HG03196 (cell line): ENCODE measurements at regions not wholly inside any gene's neighbourhood (a gene's known extent, or its start where the extent isn't known, plus 50 kb on each side); places are given as distances from the start of the nearest gene placed in this dataset.

Experiments used
- ATAC-seq: cut with Tn5 transposase; IDR thresholded peaks from one replicate; pipeline ENCODE4 v1.9.1; 2021; ENCODE audit not compliant: unreplicated experiment

DNA sequence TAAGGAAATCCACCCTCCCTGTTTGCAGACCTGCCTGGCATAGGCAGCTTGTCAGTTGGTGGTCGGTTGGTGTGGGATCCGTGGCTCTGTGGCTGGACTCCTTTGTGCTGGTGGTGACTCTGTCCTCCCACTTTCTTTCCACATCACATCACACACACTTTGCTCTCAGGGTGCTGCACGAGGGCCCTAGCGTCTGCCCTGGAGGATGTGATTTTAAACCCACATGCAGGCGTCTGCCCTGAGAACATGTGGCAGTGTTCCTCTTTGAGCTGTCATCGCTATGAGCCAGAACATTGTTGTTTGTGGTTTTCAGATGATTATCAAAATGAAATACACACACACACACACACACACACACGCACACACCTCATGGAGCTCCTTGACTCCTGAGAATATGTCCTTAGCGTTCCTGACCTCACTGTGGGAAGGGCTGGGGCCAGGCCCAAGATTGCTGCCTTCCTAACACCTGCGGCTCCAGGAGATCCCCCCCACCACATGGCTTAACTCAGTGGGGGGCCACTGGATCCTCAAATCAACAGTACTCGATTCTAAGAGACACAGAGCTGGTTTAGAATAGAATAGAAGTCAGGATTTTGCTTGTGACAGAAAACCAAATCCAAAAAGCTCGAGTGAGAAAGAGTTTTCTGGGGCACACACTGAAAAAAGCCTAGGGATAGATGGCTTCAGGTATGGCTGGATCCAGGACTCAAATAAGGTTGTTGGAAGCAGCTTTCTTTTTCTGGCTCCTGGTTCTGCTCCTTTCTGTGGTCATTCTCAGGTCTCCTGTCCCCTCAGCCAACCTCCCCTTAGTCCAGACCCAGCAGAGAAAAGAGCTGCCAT is 54.8 kb downstream of the RTP5 start:
- no peak for ATAC-seq

DNA sequence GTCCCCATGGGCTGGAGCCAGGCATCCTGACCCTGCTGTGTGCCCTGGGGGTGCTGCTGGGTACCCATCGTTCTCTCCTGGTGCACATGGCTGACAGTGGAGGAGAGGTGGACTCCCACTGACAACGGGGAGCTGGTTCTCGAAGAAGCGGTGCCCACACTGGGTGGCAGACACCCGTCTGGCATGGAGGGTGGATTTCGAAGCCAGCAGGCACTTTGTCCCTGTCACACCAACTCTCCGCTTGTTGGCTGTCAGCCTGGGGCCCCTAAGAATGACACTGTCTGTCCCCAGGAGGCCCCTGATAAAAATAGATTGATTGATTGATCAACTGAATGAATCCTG is 55.4 kb downstream of the RTP5 start:
- ATAC-seq, result no peak

DNA sequence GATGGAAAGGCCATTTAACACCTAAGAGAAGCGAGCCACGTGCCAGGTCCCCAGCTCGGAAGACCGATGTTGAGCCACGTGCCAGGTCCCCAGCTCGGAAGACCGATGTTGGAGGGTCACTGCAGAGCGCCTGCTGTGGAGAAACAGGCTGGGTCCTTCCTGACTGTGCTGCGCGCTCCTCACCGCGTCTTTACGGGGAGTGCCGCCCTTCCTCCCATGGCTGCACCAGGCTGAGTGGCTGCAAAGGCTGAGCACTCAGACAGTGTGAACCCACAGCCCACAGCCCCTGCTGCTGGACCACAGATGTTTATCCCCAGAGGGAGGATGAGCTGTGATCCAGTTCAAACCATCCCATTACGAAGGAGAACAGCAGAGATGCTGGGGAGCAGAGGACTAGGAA is 55.7 kb downstream of the RTP5 start:
- ATAC-seq, result no peak

DNA sequence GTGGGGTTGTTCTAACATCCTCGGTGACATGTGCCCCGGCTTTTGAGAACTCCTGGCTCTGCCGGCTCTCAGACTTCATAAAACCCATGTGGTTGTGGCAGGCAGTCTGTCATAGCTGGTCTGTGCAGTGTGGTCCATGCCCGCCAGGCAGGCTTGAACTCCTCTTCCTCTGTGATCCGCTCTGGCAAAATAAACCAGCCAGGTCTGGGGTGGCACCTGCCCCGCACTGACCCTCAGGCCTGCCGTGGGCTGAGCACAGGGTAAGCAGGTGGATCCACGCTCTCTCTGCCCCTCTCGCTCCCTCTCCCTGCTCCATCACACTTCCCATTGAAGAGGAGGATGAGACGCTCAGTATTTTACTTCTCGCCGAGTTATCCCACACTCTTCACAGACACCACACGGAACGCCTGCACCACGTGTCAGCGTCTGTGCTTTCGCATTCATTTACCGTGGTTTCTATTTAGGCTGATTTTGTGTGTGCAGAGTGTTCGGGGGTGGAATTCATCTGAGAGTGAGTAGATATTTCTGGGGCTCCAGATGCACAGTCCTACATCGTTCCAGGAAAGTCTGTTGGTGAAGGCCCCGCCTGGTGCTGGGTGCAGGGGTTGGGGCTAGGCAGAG is 56.4 kb downstream of the RTP5 start:
- ATAC-seq, result no peak

DNA sequence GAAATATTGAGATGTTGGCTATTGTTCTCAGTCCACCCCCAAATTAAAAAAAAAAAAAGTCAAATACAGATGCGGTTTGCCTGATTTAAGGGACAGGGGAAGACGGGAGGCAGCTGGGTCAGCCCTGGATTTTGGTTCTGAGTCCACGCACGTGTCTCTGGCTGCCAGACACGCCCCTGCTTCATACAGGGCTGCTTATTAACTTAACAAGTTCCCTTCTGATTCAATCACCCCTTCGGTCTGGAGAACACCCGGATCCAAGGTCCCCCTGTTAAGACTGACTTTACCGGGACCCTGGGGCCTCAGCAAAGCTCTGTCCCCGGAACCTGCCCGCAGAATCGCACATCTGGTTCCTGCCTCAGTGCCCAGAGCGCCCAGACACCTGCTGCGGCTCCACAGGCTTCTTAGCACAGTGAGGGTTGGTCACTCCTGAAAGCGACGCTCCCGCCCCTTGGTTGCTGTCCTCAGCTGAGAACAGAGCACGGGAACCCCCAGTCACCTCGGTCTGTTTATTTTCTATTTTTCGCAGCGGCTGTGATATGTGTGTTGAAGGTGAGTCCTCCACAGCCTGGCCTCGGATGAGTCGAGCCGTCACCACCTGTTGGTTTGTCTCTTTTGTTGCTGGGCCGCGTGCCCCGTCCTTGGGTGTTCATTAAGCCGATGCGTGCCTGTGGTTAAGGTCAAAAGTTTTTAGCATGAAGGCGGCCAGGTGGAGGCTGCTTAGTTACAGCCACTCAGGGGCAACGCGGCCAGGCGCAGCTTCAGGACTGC is 57.2 kb downstream of the RTP5 start:
- no peak for ATAC-seq

DNA sequence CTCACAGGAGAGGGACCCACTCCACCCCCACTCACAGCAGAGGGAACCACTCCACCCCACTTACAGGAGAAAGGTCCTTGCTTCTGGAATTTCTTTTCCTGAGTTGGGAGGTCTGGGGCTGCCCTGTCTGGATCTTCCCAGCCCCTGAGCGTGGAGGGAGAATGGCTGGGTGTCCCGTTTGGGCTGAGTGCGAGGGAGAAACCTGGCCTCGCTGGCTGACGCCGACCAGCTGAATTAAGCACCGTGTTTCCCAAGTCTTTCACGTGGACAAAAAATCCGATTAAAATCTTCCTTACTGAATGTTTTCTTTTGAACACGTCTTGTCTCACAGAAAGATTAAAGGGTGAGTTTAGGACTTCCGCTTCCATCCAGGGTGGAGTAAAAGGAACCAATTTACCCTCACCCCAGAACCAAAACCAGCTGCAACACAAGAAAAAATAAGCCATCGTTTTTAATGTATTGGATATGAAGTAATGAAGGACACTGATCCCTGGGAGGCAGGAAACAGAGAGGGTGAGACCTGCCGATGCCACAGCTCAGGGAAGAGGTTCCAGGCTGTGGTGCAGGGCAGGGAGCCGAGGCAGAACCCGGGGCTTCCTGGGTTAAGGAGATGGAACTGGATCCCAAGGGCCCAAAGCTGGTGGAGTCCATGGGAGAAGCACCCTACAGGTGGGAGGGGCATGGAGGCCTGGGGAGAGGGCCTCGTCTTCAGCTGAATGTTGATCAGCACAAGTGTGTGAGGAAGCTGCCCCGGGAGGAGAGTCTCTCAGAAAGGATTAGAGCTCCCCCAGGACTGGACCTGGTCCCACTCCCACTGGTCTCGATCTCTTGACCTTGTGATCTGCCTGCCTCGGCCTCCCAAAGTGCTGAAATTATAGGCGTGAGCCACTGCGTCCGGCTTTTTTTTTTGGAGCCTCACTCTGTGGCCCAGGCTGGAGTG is 60.3 kb downstream of the RTP5 start:
- no peak for ATAC-seq

DNA sequence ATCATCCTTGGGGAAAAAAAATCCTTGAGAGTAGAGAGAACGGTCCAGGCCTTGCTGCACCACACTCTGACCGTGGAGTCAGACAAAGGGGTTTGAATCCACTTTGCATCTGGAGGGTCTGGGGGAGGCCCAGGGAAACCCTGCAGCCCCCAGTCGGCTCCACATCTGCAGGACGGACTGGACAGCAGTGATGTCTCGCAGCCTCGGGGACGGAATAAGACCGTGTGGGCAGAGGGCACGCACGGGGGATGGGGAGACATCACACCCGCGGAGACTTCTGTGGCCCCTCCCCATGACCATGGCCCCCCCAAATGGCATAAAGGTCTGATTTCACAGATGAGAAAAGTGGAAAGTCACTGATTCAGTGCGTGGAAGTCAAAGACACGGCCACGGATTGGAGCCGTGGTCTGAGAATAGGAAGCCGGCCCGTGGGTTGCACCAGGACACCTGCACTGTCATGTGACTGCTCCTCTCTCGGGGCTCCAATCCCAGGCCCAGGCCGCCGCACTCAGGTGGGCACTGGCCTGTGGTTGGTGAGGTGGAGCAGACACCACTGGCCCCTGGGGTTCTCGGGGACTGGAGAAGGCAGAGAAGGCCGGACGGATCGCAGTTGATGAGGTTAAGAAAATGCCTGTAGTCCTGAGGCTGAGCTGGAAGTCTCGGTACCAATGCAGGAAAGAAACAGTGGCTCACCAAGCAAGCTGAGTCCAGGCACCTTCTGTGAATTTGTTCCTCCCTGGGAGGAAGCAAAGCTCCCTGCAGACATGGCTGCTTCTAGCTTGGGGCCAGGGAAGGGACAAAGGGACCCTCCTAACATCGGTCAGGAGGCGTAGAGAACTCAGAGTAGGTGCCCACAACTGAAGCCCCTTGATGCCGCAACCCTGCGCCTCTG is 61.8 kb downstream of the RTP5 start:
- ATAC-seq, result no peak

DNA sequence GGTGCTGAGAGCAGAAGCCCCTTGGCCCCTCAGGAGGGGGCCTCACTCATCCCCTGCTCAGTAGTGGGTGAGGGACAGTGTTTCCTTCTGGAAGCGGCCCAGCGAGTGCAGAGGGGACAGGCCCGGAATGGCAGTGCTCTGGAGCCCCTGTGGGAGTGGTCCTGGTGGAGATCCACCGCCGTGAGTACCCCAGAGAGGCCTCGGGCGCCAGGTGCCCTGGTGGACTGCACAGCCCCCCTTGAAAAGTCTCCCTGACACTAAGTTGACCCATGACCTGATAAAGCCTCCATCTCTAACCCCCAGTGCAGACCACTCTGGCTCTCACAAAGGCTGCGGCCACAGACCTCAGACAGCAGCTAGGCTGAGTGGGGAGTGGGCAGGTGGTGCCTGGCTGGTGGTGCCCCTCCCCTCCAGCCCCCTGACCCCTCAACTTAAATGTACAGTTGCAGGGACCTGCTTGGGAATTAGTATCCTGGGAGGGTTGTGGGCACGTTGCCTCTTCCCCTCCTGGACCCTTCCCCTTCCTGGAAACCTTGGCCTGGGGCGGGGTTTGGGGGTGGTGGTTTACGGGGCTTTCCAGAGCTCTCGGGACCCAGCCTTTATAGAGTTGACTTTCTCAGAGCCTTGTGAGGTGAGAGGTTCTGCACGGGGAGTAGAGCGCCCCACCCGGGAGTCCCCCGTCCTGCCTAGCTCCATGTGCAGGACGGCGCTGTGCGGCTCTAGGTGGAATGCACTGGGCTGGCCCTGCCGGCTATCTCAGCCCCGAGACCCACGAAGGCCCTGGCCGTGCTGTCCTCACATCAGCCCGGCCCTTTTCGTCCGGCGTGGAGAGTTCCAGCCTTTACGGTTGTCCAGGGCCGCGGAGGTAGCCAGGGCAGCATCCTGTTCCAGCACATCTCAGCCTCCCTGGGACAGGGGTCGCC is 62.7 kb downstream of the RTP5 start:
- no peak for ATAC-seq

DNA sequence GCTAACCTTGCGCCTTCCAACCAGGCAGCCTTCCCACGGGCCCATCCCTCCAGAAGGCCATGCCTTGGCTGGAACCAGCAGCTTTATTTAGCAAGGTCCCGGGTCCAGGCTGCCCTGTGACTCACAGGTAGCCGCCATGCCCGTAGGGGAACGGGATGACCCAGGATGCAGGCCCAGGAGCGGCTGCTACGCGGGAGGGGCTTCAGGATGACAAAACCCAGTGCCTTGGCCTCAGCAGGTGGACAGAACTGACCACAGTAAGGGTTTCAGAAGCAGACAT is 63.3 kb downstream of the RTP5 start:
- ATAC-seq, result no peak

DNA sequence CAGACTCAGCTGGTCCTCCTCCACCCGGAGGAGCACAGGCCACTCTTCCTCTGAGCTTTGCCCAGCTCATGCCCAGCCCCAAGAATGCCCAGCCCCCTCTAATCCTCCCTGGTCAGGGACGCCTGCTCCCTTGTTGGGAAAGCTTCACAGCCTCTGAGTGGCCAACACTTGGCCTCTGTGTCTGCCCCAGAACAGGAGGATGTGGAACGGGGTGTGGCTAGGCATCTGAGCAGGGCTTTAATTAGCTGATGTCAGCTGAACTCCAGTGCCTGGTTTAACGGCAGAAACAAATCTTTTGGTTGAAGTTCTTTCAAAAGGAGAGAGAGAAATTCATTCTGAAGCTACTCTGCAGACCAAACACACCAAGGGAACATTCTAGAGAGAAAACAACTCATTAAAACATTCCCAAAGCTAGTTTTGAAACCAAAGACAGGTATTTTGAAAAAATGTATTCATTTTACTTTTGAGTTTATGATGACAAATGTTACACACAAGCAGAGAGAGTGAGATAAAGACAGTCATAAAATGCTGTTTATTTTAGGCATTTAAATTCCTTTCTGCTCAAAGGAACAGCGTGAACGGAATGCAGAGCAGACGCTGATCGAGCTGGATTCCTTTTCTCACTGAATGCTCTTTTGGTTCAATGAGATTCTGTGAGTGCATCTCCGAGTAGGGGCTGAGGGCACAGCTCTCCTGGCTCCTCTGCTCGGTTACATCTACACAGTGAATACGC is 63.8 kb downstream of the RTP5 start:
- ATAC-seq, result no peak

DNA sequence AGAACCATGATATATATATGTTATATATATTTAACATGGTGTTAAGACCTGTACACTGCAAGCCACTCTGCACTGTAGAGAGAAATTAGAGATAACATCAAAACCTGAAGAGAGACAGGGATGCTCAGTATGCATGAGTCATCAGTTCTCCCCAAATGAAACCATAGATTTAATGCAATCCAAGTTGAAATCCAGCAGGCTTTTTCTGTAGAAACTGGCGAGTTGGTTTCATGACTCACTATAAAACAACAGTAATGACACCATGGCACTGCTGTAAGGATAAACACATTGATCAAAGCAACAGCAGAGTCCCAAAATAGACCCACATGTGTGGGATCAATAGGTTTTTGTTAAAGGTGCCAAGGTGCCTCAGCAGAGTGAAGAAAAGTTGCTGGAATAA is 65.8 kb downstream of the RTP5 start:
- no peak for ATAC-seq

DNA sequence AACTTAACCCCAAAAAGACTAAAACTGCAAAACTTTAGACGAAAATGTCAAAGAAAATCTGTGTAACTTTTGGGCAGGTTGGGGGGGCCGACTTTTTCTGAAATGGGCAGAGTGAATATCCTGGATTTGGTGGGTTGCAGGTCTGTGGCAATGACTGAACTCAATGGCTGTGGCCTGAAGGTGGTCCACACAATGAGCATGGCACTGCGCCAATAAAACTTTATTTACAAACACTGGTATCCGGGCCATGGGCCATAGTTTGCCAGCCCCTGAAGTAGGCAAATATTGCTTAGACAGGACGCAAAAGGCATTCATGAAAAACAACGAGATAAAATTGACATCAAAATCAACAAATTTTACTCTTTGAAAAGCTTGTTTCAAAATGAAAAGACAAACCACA is 66.2 kb downstream of the RTP5 start:
- ATAC-seq, result no peak

DNA sequence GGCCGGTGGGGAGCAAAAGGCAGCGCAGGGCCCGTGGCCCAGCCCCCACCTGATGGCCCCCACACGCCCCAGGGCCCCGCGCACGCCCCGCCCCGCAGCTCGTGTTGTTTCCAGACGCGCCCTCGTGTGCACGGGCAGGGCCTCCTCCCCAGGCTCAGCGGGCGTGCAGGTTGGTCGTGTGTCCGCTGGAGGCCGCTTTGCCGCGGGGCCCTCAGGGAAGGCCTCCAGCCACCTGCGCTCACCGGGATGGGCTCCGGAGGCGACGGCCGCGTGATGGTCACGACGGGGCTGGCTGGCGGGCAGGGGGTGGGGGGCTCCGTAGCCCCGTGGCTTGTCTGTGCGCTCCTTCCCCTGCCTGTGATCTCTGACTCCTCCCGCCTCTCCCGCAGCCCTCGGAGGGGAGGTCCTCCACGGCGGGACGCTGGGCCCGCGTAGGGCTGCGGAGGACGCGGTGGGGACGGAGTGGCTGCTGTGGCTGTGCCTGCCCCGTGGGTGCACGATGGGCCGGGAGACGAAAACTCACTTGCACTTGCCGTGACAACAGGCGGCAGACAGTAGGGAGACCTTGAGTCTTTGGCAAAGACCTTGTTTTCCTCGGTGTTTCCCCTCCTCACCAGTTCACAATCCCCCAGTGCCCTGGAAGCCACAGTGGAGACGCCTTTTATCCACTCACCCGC is 67.1 kb downstream of the RTP5 start:
- ATAC-seq, result no peak

DNA sequence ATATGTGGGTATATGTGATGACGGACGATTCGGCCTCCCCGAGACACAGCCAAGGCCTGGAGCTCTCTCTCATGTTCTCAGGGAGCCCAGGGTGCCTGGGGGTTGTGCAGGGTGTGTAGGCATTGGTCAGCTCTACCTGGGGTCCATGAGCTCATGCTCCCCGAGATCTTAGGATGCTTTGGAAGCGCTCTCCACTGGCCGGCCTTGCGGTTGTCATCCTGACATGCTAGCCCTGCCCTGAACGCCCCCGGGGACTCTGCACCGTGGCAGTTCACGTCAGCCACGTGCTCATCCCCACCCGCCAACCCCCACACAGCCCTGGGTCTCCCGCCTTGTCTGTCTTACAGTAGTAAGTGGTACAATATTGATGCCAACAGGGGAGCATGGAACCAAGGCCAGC is 67.8 kb downstream of the RTP5 start:
- no peak for ATAC-seq

DNA sequence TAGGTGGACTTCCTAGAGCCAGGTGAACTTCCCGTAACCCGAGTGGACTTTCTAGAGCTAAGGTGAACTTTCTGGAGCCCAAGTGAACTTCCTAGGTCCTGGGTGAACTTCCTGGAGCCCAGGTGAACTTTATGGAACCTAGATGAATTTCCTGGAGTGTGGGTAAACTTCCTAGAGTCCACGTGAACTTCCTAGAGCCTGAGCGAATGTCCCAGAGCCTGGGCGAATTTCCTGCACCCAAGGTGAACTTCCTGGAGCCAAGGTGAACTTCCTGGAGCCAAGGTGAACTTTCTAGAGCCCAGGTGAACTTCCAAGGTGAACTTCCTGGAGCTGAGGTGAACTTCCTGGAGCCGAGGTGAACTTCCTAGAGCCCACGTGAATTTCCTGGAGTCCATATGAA is 70.0 kb downstream of the RTP5 start:
- no peak for ATAC-seq

DNA sequence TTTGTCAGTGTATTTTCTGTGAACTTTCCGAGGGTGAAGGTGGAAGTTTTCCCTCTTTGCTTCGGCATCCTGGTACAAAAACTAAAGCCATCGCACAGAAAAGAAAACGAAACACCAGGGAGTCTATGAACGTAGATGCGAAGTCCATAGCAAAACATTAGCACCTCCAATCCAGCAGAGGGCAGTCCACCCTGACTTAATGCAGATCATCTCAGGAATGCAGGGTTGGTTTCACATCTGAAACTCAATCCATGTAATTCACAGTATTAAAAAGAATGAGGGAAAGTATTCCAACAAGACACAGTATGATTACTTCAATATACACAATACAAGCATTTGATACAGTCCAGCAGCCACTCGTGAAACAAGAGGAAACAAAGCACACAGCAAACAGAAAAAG is 70.8 kb downstream of the RTP5 start:
- ATAC-seq, result no peak

DNA sequence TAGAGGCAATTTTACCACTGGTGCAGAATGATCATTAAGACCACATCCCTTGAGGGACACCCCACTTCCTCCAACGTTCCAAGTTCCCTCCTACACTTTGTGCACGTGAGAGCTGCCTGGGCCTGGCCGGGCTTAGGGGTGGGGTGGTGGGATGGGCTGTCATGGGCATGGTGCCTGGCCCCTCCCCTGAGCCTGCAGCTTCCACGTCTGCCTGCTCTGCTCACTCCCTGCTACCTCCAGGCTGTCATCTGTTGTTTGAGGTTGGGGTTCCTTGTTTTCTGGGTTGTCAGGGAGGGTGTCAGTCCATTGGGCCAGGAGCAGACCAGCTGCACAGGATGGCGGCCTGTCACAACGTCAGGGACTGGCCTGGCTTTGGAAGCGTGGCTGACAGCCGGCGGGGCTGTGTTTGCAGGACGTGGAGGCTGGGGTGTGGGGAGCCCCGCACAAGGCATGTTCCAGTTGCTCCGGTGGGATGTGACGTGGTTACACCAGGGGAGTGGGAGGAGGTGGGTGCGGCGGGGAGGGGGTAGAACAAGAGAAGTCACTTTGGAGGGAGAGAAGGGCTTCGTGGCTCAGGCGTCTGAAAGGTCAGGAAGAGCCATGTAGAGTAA is 72.3 kb downstream of the RTP5 start:
- no peak for ATAC-seq
